ENCODE measurements at regions not wholly inside any gene's neighbourhood (a gene's known extent, or its start where the extent isn't known, plus 50 kb on each side); places are given as distances from the start of the nearest gene placed in this dataset.
"Not testable (repeated sequence)": the region's sequence is repeated elsewhere in the genome, so short reads cannot be mapped to it uniquely, and the experiment has no call there.

DNA sequence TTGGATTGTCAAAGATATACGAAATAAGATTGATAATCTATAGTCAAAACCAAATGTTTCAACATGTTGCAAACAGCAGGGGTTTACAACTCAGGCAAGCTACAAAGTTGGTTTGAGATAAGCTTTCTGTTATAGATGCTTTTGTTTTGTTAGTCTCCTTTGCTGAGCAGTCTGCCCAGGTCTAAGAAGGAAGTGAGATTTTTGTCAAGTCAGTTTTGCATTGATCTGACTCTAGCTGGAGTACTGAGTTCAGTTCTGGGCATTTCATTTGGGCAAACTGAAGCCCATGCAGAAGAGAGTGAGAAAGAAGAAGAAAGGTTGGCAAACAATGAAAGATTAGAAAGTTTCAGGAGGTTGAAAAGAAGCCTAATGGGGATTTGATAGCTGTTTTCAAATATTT is 983.0 kb upstream of the SLC39A10 start:
- H3K4me3 ChIP-seq (ENCODE audit: low read length) = no peak overlapping the region
- no peak for TF ChIP-seq ZNF274 (IDR thresholded peaks at IDR 0.05; ENCODE audit: low read depth, low read length)

DNA sequence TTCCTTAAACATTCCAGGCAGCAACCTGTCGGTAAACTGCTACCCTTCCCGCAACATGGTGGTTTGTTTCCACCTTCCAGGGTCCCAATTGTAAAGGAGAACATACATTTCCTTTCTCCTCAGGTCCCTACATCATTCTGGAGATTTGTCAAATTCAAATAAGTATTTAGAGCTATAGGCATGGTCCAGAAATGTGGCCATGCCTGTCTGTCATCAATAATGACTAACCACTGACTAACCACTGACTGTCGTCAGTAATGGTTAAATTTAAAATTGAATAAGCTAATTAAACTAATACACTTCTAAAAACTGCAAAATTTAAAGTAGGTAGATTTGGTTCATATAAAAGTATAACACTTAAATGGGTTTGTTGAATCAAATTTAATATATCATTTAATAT is 984.0 kb upstream of the SLC39A10 start:
- H3K4me3 ChIP-seq (ENCODE audit: low read length) = no peak overlapping the region
- no peak for TF ChIP-seq ZNF274 (IDR thresholded peaks at IDR 0.05; ENCODE audit: low read depth, low read length)

DNA sequence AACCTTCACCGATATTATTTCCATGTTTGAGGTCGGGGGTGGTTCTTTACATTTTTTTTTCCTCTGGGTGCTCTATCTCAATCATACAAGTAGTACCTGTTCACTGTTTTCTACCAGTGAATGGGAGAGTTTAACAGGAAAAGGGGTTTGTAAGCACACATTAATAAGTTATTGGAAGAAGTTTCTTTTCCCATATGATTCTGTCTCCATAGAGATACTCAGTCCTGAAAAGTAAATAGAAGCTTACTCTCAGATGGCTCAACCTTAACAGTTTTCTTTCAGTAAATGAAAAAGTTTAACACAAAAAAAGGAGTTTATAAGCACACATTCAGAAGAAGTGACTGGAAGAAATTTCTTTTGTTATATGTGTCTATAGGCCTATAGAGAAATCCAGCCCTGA is 995.6 kb upstream of the SLC39A10 start:
- TF ChIP-seq ZNF274 (IDR thresholded peaks at IDR 0.05; ENCODE audit: low read depth, low read length) = no peak
- no peak overlapping the region for H3K4me3 ChIP-seq (ENCODE audit: low read length)

DNA sequence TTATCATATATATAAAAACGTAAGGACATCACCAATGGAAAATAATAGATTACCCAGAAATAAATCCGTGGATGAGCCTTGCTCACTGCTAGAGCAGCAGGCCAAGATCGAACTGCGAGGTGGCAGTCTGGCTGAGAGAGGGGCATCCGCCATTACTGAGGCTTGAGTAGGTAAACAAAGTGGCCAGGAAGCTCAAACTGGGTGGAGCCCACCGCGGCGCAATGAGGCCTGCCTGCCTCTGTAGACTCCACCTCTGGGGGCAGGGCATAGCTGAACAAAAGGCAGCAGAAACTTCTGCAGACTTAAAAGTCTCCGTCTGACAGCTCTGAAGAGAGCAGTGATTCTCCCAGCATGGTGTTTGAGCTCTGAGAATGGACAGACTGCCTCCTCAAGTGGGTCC is 1018.0 kb upstream of the SLC39A10 start:
- not testable (repeated sequence) for H3K4me3 ChIP-seq (ENCODE audit: low read length)

DNA sequence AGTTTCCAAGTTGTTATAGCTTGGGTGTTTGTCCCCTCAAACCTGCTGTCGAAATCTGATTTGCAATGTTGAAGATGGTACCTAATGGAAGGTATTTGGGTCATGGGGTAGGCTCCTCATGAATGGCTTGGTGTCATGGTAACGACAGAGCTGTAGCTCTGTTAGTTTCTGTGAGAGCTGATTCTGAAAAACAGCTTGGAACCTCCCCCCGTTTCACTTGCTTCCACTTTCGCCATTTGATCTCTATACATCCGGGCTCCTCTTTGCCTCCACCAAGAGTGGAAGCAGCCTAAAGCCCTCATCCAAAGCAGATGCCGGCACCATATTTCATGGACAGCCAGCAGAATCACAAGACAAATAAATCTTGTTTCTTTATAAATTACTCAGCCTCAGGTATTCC is 1035.1 kb upstream of the SLC39A10 start:
- TF ChIP-seq ZNF274 (IDR thresholded peaks at IDR 0.05; ENCODE audit: low read depth, low read length) = no peak
- H3K4me3 ChIP-seq (ENCODE audit: low read length) = no peak overlapping the region

DNA sequence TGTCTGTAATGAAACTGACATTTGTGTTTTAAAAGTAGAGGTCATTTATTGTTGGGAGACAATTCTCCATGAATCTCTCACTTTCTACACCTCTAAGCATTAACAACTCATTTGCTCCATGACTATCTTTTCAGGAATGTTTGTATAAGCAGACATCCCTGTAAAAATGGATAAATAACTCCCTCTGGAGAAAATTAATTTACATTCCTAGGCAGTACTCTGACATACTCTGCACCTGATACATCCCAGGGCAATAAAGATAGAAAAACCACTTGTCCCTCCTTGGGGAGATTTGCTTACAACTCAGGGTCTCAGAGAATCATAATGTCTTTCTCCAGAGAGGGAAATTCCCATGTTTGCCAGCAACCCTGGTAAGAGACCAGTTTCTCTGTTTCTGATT is 1037.7 kb upstream of the SLC39A10 start:
- no peak for TF ChIP-seq ZNF274 (IDR thresholded peaks at IDR 0.05; ENCODE audit: low read depth, low read length)

DNA sequence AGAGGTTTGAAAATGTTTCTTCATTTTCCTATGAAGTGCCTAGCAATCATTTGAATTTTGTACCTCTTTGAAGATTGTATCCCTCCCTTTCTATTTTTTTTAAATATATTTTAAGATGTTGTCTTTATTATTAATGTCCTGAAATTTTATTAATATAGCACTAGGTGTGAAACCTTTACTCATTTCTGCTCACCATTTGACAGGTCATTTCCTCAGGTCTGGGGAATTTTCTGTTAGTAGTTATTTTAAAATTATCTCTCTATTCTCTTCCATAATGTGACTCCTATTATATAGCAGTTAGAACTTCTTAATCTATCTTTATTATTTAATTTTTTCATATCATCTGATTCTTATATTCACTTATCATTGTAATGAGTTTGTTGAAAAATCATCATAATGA is 1038.6 kb upstream of the SLC39A10 start:
- H3K4me3 ChIP-seq (ENCODE audit: low read length) = no peak overlapping the region
- no peak for TF ChIP-seq ZNF274 (IDR thresholded peaks at IDR 0.05; ENCODE audit: low read depth, low read length)

More for the DNA sequence above, 1037.7 kb upstream of the SLC39A10 start:
- no peak overlapping the region for H3K4me3 ChIP-seq (ENCODE audit: low read length)

DNA sequence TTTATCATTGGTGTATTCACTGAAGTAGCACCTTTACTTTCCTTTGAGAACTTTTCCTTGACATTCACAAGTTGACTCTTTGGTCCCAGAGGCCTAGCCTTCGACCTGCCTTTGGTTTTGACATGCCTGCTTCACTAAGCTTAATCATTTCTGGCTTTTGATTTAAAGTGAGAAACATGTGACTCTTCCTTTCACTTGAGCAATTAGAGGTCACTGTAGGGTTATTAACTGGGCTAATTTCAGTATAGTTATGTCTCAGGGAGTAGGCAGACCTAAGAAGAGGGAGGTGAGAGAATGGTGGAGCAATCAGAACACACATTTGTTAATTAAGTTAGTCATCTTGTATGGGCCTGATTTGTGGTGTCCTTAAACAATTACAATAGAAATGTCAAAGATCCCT is 1040.7 kb upstream of the SLC39A10 start:
- no peak overlapping the region for H3K4me3 ChIP-seq (ENCODE audit: low read length)
- no peak for TF ChIP-seq ZNF274 (IDR thresholded peaks at IDR 0.05; ENCODE audit: low read depth, low read length)

DNA sequence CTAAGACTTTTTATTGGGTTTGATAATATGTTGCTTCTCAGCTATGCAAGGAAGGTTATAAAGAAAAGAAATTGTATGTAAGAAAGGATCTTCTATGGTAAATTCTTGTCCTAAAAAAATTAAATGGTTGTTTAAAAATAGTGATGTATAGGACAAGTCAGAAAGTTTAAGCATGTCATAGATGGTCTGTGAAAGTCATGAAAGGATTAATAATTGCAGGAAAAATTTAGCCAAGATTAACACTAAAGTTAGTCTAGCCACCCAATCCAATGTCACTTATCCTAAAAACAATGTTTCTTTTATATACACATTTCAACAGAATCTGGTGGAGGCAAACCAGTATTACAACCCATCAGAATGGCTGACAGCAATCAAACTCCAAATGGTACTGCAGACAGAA is 1046.7 kb upstream of the SLC39A10 start:
- H3K4me3 ChIP-seq (ENCODE audit: low read length) = no peak overlapping the region
- TF ChIP-seq ZNF274 (IDR thresholded peaks at IDR 0.05; ENCODE audit: low read depth, low read length) = no peak

DNA sequence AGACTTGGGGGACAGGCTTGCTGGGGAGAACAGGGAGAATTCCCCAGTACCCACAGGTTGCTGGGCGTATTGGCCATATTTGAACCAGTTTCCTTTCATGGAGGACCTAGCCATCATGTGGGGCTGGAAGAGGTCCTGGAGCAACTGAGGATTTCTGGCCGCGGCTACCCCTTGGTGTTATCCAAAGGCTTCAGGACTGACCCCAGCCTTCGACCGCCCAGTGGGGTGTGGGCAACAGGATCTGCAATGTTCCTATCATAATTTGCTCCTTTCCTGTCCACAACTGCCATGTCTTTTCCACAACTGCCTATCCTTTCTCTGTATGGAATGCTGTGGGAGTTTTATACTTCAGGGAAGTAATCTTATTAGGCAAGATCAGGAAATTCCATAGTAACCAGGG is 1053.6 kb upstream of the SLC39A10 start:
- H3K4me3 ChIP-seq (ENCODE audit: low read length) = no peak overlapping the region
- TF ChIP-seq ZNF274 (IDR thresholded peaks at IDR 0.05; ENCODE audit: low read depth, low read length) = no peak

DNA sequence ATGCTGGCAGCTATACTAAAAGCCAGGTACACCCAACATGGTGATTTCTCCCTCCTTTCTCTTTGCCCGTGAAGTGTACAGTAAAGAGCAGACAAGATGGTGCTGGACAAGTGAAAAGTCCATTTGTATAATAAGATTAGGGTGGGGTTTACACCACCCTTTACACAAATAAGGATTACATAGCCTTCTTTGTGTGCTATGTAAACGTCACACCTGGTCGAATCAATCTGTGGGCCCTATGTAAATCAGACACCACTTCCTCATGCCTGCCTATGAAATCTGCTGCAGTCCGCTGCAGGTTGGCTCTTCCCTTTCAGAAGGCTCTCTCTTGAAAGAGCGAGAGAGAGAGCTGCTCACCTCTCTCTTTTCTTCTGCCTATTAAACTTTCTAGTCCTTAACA is 1054.3 kb upstream of the SLC39A10 start:
- H3K4me3 ChIP-seq (ENCODE audit: low read length) = no peak overlapping the region

DNA sequence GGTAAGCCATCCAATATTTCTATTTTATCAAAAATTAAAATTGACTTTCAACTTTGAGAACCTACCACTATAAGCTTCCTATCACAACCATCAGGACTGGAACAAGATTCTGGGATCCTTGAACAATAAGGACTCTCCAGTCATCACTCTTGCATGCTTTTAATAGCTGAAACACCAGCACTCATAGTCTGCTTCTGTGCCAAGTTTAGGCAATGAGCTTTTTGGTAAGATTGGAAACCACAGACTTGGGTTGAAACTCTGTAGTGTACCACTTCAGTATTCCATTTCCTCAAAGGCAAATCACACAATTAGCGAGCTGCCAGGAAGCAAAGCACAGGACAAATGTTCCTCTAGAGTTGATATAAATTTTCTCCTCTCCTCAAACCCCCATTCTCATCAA is 1065.8 kb upstream of the SLC39A10 start:
- no peak for TF ChIP-seq ZNF274 (IDR thresholded peaks at IDR 0.05; ENCODE audit: low read depth, low read length)
- H3K4me3 ChIP-seq (ENCODE audit: low read length) = no peak overlapping the region

More for the DNA sequence above, 1054.3 kb upstream of the SLC39A10 start:
- TF ChIP-seq ZNF274 (IDR thresholded peaks at IDR 0.05; ENCODE audit: low read depth, low read length) = no peak

DNA sequence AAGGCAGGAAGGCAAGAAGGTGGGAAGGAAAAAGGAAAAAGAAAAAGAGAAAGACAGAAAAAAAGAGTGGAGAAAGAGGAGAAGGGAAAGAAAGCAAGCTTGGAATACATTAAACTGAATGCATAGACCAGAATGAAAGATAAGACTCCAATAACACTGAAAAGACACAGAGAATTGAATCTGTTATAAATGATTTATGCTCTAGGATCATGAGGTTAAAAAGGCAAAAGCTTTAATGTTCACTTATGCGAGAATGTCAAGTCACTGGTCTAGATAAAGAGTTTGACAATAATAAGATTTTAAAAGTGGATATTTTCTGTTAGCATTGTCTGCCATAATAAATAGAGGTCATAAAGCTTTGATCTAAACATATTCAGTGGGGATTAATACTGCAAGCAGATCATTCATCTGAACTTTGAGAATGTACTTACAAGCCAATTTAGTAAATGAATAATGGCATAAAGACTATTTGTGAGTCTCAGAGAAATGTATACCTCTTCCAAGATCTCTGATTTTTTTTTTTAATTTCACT is 1069.2 kb upstream of the SLC39A10 start:
- no peak for TF ChIP-seq ZNF274 (IDR thresholded peaks at IDR 0.05; ENCODE audit: low read depth, low read length)
- H3K4me3 ChIP-seq (ENCODE audit: low read length) = no peak overlapping the region

DNA sequence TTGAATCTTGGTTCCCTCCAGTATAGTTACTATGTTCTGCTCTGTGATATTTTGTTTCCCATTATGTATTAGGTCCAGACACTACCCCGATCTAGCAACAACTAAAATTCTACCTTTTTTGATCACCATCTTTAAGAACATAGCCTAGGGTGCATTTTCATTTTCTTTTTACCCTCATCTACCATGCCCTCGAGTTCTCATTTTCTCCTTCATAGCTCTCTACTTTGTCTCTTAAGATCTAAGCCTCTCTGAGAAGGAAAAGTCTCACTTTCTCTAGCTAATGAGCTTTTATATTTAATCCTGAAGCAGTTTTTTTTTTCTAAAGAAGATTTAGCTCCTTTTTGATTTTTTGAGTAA is 1089.4 kb upstream of the SLC39A10 start:
- no peak for TF ChIP-seq ZNF274 (IDR thresholded peaks at IDR 0.05; ENCODE audit: low read depth, low read length)
- no peak overlapping the region for H3K4me3 ChIP-seq (ENCODE audit: low read length)

DNA sequence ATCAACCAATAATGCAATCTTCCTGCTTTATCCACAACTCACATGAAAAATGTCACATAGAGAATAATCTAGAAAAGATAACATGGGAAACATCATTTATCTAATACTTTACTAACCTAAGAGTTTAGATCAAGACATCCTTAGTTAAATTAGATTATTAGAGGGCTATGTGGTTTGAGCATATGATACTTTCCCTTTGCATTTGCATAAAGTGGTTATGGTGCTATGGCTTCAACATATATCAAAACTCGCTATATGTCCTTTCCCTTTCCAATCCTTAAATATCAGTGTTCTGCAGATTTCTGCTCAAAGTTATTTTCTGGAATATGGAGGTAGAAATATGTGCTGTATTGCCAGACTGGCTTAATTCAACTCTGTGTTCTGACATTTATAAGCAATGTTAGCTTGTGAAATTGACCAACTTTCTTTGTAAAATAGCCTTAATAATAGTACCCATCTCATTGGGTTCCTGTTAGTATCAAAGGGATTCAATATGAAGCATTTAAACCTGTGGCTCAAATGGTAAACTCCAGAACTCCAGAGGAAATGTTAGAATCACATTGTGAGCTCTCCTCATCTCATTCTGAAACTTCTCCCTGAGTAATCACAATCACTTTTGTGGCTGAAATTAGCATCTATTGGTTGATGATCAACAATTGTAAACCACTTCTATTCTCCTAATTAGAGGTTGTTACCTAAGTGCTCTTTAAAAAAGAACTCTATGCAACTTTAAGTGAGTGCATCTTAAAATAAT is 1089.9 kb upstream of the SLC39A10 start:
- H3K4me3 ChIP-seq (ENCODE audit: low read length) = no peak overlapping the region

DNA sequence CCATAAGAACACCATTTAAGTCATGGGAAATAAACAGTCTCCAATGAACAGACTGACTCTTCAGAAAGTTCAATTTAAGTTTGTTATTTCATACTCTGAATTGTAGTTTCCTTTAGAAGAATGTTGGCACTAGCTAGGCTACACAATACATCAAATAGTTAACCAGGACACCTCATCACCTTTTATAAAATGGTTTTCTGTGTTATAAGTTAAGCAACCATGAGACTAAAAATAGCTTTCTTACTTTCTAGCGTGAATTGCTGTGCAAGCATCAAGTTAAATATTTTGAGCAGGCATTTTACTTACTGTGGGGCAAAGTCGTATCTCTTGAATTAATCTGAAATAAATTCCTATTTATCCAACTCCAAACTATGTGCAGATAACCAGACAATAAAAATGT is 1092.6 kb upstream of the SLC39A10 start:
- no peak overlapping the region for H3K4me3 ChIP-seq (ENCODE audit: low read length)
- no peak for TF ChIP-seq ZNF274 (IDR thresholded peaks at IDR 0.05; ENCODE audit: low read depth, low read length)

More for the DNA sequence above, 1089.9 kb upstream of the SLC39A10 start:
- TF ChIP-seq ZNF274 (IDR thresholded peaks at IDR 0.05; ENCODE audit: low read depth, low read length) = no peak
